ENCODE measurements at regions not wholly inside any gene's neighbourhood (a gene's known extent, or its start where the extent isn't known, plus 50 kb on each side); places are given as distances from the start of the nearest gene placed in this dataset.

- DNase-seq (ENCODE audit: low read depth): no peak
- no peaks in the 10 kb centered on the region for H3K27me3 ChIP-seq (ENCODE audit: control insufficient read depth, insufficient read depth, low read length)
- no peak for TF ChIP-seq CTCF (IDR thresholded peaks at IDR 0.05; ENCODE audit: insufficient read depth, low read length, poor library complexity, severe bottlenecking)
These were observed 69.2 kb upstream of the SERP2 start for GRCh38 chr13:44304433-44304725.

GRCh38 chr13:44305286-44305685 is 68.3 kb upstream of the SERP2 start:
- no peak for DNase-seq (ENCODE audit: low read depth)
- no peak for TF ChIP-seq CTCF (IDR thresholded peaks at IDR 0.05; ENCODE audit: insufficient read depth, low read length, poor library complexity, severe bottlenecking)
- Histone ChIP-seq H3K27me3 (ENCODE audit: control insufficient read depth, insufficient read depth, low read length) (no peaks in the 10 kb centered on the region), H3K4me3 (ENCODE audit: low read depth, low read length) (no peak overlapping the region), H3K36me3 (ENCODE audit: control insufficient read depth, insufficient read depth, low read length) (no peaks in the 10 kb centered on the region)

More at GRCh38 chr13:44304433-44304725, 69.2 kb upstream of the SERP2 start:
- no peak overlapping the region for H3K4me3 ChIP-seq (ENCODE audit: low read depth, low read length)
- no peaks in the 10 kb centered on the region for H3K36me3 ChIP-seq (ENCODE audit: control insufficient read depth, insufficient read depth, low read length)

- TF ChIP-seq CTCF (IDR thresholded peaks at IDR 0.05; ENCODE audit: insufficient read depth, low read length, poor library complexity, severe bottlenecking): no peak
- DNase-seq (ENCODE audit: low read depth): no peak
- Histone ChIP-seq H3K27me3 (ENCODE audit: control insufficient read depth, insufficient read depth, low read length) (no peaks in the 10 kb centered on the region), H3K4me3 (ENCODE audit: low read depth, low read length) (no peak overlapping the region), H3K36me3 (ENCODE audit: control insufficient read depth, insufficient read depth, low read length) (no peaks in the 10 kb centered on the region)
These were observed 67.7 kb upstream of the SERP2 start for GRCh38 chr13:44305917-44306370.

- no peaks in the 10 kb centered on the region for H3K36me3 ChIP-seq (ENCODE audit: control insufficient read depth, insufficient read depth, low read length)
- no peak overlapping the region for H3K4me3 ChIP-seq (ENCODE audit: low read depth, low read length)
- H3K27me3 ChIP-seq (ENCODE audit: control insufficient read depth, insufficient read depth, low read length): no peaks in the 10 kb centered on the region
- no peak for TF ChIP-seq CTCF (IDR thresholded peaks at IDR 0.05; ENCODE audit: insufficient read depth, low read length, poor library complexity, severe bottlenecking)
- peak; percentile 98 for DNase-seq (ENCODE audit: low read depth)
These were observed 67.0 kb upstream of the SERP2 start for GRCh38 chr13:44306371-44307192.

GRCh38 chr13:44307255-44307654 is 66.4 kb upstream of the SERP2 start:
- H3K4me3 ChIP-seq (ENCODE audit: low read depth, low read length): no peak overlapping the region
- DNase-seq (ENCODE audit: low read depth): no peak
- H3K36me3 ChIP-seq (ENCODE audit: control insufficient read depth, insufficient read depth, low read length): no peaks in the 10 kb centered on the region
- no peak for TF ChIP-seq CTCF (IDR thresholded peaks at IDR 0.05; ENCODE audit: insufficient read depth, low read length, poor library complexity, severe bottlenecking)
- no peaks in the 10 kb centered on the region for H3K27me3 ChIP-seq (ENCODE audit: control insufficient read depth, insufficient read depth, low read length)

- no peak for TF ChIP-seq CTCF (IDR thresholded peaks at IDR 0.05; ENCODE audit: insufficient read depth, low read length, poor library complexity, severe bottlenecking)
- H3K27me3 ChIP-seq (ENCODE audit: control insufficient read depth, insufficient read depth, low read length): no peaks in the 10 kb centered on the region
- no peak overlapping the region for H3K4me3 ChIP-seq (ENCODE audit: low read depth, low read length)
- no peaks in the 10 kb centered on the region for H3K36me3 ChIP-seq (ENCODE audit: control insufficient read depth, insufficient read depth, low read length)
- no peak for DNase-seq (ENCODE audit: low read depth)
These were observed 65.8 kb upstream of the SERP2 start for GRCh38 chr13:44307844-44308243.
